ENCODE measurements at regions not wholly inside any gene's neighbourhood (a gene's known extent, or its start where the extent isn't known, plus 50 kb on each side); places are given as distances from the start of the nearest gene placed in this dataset.
"Not testable (repeated sequence)": the region's sequence is repeated elsewhere in the genome, so short reads cannot be mapped to it uniquely, and the experiment has no call there.

DNA sequence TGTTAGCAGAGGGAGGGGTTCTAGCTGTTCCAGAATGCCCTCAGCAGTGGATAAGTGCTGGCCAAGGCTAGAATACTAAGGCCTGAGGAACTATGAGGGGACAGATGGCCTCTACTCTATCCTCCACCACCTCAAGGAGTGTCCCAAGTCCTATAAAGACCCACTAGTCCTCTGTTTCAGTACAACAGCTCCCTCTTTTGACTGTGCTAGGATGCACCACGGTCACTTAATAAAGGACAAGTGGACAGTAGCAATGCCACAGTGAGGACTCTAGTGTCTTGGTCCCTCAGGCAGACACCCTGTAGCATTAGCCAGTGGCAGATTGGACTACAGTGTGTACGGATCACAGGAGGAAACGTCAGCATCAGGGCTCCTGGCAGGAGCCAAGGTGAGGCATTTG is 171.8 kb upstream of the PROK2 start:
- DNase-seq: no peak

DNA sequence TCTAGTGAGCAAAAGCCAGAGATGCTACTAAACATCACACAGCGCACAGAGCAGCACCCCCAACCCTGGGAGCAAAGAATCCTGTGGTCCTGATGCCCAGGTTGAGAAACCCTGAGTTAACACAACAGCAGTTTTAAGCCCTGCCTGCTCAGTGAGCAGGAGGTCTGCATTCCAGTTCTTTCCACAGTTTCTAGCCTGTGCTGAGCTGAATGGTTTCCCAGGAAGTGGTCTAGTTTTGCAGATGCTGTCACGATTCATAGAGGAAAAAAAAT is 171.1 kb upstream of the PROK2 start:
- DNase-seq: no peak

DNA sequence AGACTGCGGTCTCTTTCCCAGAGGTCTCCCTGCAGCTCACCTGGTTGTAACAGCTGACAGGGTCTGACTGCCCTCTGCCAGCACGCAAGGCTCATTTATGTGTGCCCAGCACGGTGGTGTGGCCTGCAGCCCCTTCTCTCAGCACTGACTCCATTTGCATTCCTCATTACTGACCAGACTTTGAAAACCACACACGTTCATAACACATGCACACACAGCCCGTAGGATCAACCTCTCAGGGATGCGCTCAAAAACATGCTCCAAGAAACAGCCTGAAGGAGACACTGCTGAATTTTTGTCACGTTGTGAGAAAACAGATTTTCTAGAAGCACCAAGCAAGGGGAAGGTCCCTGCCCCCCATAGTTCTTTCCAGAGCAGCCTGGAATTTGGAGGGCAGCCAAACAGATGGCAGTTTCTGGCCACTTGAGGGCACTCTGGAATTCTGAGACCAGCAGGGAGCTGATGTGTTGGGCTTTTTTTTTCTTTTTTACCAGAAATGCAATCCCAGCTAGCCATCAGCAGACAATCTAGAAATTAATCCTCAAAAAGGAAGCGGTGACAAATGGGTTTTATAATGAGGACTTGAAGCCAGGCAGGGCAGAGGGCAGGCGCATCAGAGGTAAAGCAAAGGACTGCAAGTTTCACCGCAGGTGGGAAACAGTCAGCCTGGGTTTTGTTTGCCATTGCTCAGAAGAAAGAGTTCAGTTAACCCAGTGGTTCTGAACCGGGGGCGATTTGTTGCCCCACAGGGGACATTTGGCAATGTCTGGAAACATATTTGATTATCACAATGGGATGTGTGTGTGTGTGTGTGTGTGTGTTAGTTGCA is 170.5 kb upstream of the PROK2 start:
- peak in 1 of 2 experiments; percentile 8 for DNase-seq

DNA sequence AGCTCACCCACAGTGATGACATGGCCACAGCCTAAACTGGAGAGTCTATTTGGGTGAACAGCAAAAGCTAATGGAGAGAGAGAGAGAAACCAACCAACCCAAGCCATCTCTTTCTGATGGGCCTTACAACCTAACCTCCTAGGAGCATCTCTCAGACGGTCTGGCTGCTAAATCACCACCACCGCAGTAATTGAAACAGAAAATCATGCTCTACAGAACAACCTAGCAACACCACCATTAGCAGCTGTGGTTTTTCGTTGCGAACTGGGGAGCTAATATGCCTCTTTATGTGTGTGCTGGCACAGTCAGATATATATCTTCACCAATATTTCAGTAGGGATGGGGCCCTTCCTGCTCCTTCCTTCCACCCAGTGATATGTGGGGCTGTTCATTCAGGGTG is 166.9 kb upstream of the PROK2 start:
- no peak for DNase-seq

DNA sequence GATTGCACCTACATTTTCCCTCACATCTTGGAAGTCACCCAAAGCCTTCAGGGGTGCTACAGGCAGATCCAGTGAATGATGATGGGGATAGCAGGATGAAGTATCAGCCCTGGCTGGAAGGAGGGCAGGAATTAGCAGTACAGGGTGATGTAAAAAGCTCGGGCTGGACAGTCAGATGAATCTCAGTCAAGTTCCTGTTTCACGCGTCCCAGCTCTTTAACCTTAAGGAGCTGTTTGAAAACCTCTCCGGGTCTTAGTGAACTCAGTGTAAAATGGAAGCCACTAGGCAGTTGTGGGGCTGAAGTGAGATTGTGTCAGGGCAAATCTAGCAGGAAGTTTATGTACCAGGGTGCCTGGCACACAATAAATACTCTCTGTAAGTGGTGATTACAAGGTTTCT is 166.4 kb upstream of the PROK2 start:
- no peak for DNase-seq

DNA sequence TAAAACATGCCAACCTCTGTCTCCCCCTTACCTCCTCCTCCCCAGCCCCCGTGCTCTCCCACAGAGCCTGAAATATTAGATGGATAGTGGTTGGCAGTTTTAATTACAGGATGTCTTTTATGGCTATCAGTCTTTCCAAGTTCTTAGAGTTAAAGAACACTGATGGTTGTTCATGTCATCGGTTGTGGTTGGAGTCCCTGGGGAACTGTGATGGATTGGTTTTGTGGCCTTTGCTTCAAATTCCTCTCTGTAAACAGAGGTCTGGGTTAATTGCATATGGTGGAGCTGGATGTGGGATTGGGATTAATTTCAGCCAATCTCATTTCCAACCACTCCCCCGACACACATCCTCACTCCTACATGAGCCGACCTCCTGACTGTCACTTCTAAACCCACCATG is 164.5 kb upstream of the PROK2 start:
- no peak for DNase-seq

DNA sequence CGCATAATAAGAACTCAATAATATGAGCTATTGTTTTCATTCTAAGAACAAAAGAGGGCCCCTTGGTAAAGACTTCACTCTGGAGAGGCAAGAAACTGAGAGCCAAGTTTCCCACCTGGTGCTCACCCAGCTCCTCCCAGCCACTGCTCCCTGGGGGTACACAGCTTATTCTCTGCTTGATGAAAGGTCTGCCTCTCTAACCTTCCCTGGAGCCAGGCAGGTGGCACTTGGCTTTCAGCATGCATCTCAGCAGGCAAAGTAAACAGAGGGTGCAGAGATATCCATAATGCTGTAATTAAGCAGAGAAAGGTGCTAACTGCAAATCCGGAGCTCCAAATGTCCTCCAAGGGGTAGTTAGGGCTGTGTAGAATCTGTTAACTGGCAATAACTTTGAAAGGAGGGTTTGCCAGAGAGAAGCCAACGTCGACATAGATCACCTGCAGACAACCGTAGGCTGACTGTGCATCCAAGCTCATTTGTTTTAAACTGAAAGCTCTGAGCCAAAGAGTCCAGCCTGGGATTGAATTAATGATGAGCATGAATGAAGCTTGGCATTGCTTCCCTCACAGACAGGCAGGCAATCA is 159.6 kb upstream of the PROK2 start:
- no peak for DNase-seq

DNA sequence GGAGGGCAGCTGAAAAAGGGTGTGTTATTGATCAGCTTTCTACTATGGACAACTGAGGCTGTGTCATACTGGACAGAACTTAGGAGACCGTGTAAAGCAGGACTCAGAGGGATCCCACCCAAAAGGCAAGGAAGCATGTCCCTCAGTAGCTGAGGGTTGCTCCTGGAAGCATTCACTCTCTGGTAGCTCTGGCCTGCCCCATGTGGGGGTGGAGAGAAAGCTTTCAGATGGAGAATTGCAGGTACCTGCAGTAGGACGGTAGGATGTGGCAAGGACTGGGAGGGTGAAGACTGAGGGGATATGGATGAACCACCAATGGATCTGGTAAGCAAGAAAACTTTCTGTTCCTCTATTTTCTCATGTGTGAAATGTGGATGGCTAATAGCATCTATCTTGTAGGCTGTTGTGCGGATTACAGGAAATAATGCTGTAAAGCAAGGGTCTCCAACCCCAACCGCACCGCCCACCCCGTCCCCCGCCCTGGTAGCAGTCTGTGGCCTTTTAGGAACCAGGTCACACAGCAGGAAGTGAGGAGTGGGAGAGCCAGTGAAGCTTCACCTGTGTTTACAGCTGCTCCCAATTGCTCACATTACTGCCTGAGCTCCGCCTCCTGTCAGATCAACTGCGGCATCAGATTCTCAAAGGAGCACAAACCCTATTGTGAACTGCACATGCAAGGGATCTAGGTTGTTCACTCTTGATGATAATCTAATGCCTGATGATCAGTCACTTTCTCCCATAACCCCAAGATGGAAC is 157.7 kb upstream of the PROK2 start:
- no peak for DNase-seq

DNA sequence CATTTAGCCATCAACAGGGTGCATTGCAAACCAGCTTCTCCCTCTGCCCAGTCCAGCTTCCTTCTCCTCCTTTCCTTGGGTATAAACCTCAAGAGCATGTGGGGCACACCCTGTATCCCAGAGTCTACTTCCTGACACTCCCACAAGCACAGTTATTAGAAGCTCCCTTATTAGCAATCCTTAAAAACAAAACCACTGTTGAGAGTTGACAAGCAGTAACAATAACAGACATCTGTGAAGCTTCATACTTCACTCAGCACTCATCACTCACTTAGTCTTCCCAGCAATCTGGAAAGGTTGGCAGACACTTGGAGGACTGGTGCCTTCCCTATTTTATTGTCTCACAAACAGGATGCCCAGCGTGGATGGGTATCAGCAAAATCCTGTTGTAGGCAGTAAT is 155.5 kb upstream of the PROK2 start:
- no peak for DNase-seq

DNA sequence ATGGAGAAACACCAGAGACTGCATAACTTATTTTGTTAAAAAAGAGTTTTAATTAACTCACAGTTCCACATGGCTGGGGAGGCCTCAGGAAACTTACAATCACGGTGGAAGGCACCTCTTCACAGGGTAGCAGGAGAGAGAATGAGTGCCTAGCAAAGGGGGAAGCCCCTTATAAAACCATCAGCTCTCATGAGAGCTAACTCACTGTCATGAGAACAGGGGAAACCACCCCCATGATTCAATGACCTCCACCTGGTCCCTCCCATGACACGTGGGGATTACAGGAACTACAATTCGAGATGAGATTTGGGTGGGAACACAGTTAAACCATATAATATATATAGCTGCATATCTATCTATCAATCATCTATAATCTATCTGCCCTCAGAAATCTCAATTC is 153.1 kb upstream of the PROK2 start:
- DNase-seq: not testable (repeated sequence)

DNA sequence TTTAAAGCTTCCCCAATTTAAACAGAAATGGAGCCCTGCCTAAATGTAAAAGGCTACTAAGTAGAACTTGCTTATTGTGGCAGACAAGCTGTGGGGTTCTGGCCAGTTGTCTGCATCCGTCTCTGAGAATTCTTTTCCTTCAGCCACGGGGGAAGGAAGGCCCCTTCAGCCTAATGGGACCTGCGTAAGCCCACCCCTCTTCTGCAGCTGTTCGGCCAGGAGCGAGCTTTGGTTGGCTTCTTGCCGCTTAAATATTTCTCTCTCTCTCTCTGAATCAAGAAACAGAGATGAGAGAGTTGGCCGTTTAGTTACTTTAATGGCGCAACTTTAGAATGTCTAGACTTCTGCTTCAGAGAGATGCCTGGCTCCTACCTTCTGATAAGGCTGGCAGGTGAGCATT is 151.7 kb upstream of the PROK2 start:
- no peak for DNase-seq

DNA sequence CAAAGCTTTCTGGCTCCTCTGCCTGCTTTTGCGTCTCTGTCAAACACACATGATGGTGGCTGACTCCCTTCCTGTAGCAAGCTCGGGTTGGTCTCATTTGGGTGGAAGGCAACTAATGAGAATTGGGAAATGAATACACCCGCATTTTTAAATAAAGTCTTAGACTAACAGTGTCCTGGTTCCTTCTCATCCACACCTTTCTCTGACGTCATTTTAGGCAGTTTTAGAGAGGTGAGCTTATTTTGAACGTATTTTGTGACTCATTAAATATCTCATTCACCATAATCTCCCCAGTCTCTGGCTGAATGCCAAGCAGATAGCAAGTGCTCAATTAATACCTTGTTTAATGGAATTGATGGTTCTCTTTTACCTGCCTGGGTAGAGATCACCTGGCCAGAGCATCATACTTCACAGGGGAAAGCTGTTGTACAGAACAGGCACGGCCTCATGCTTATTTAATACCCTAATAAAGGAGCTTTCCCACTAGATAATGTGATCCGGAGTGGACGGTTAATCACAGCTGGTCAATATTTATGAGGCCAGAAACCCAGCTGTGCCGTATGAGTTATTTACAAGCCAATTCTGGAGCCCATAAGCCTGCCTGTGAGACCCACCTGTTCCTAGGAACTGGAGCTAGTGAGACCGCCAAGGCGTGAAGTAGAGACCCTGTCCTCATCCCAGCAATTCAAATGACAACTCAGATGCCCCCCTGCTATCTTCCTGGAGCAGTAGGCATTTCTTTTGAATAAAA is 149.7 kb upstream of the PROK2 start:
- DNase-seq: no peak

DNA sequence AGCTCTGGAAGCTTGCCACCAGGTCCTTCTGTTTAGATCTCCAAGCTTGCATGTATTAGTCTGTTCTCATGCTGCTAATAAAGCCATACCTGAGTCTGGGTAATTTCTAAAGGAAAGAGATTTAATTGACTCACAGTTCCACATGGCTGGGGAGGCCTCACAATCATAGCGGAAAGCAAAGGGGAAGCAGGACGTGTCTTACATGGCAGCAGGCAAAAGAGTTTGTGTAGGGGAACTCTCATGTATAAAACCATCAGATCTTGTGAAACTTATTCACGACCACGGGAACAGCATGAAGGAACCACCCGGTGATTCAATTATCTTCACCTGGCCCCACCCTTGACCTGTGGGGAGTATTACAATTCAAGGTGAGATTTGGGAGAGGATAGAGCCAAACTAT is 147.0 kb upstream of the PROK2 start:
- DNase-seq: no peak

DNA sequence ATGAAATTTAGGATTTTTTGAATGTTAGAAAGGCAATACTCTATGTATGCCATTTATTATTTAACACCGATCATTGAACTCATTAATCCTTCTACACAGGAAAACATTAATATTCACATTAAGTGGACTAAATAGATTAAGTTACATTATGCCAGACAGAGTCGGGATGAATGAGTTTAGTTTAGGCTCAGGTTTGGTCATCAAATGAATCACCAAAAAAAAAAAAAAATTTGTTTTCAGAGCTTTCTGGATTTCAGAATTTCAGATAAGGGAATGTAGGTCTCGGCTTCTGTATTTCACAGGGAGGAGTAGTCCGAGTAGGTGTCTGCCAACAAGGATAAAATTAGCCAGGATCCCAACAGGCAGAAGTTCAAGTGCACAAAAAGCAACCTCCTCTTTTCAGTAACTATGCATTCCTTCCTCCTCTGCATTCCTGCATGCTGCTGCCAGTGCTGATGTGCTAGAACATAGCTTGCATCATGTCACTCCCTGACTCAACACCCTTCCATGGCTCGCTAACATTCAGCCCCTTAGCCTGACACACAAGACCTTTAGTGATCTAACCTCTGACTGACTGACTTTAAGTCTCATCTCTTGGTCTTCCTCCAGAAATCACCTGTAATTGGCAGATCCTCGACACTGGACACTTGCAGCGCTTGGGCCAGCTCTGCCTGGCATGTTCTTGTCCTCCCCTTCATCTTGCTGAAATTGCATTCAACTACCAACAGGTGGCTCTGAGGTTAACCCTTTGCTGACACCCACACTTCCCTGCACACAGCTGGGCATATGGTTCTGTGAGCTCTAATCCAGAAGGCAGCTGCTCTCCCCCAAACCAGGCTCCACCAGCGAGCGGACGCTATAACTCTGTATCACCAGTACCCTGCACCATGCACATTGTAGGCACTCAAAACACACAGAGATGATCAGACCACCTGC is 145.4 kb upstream of the PROK2 start:
- no peak for DNase-seq

DNA sequence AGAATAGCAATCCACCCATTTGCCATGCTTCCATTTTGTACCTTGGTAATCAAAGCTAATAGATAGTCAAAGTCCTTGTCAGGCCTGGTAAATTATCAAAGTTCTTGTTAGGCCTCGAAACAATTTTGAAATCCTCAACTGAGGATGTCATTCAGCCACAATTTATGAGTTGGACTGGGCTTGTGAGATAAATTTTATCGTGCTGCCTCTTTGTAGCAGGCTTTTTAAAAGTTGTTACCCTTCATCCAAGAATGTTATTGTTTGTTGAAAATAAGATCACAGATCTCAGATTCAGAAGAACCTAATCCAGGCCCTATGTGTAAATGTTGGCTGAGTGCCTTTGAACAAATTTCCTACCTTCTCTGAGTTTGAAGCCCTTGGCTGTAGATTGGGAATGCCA is 143.3 kb upstream of the PROK2 start:
- DNase-seq: no peak

DNA sequence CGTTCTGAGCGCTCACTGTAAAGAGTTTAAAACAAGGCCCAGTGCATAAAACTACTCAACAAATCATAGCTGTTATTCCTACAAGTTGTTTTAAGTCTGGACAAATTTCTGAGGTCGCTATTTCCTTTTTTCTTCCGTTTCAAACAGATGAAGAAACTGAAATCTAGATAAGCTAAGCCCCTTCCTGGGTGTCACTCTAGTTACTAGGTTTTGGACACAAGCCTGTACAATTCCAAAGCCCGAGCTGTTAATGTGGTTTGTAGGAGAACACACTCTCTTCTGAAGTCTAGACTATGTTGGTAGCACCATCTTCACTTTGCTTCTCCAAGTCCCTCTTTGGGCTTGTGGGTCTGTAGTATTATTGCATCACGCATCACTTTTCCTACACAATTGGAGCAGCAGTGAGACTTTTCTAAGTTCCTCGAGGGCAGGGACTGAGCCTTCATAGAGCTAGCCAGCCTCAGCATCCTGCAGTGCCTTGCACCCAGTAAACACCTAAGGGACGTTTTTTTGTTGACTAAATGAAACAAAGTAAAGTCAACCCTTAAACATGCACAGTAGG is 142.6 kb upstream of the PROK2 start:
- DNase-seq: no peak

DNA sequence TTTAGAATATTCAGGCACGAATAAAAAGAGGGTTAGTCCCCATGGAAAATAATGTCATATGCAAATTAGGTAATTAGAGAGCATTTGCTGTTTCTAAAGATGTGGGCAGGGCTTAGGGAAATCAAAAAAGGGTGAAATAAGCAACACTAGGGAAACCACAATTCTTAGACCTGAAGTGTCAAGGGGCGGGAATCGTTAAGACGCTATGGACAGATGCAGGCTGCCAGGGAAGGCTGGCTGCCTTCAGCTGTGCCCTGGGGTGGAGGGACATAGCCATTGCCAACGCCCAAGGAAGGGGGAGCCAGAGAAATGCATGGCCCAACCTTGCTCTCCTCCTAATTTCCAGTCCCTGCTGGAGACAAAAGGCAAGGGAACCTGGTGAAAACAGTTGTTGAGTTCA is 141.7 kb upstream of the PROK2 start:
- DNase-seq: no peak

DNA sequence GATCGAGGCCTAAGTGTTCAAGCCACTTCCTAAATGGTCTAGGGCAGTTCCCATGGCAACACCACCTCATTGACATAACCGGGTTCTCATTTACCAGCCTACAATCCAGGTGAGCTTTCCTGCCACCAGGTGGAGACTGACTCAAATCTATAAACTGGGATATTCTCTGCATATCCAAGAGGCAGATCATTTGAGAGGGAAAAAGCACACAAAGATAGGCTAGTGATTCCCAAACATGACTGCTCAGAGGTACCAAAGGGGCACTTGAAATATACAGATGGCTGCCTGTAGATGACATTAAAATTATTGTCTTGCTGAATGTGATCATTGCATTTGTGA is 141.3 kb upstream of the PROK2 start:
- peak in 1 of 2 experiments; percentile 2 for DNase-seq

DNA sequence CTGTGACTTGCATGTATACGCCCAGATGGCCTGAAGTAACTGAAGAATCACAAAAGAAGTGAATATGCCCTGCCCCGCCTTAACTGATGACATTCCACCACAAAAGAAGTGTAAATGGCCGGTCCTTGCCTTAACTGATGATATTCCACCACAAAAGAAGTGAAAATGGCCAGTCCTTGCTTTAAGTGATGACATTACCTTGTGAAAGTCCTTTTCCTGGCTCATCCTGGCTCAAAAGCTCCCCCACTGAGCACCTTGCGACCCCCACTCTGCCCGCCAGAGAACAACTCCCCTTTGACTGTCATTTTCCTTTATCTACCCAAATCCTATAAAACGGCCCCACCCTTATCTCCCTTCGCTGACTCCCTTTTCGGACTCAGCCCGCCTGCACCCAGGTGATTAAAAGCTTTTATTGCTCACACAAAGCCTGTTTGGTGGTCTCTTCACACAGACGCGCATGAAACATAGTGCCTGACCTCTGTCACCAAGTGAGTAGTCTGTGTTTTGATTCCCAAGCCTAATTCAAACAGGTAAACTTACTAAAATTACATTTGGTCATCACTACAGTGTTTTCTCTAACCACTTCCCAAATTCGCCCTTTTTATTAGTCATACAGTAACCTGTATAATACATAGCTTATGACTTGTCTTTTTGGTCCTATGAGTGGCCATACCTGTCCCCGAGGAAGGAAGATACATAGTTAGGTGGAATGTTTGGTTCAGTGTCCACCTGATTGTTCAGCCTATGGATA is 140.7 kb upstream of the PROK2 start:
- not testable (repeated sequence) for DNase-seq

DNA sequence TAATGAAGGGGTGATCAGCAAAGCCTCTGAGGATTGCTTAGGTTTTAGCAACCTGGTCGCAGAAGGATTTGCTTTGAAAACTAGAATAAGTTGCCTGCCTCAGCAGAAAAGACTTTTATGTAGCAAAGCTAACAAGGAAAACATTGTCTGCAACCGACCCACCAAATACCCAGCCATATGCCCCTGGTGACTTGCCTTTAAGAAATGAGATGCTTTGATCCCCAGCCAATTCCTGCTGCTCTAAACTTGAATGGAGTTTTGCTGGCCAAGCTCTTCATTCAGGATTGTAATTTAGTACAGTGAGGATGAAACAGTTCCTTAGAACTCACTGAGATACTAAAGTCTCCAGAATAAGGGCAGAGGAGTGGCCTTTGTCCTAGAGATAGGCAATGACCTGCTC is 139.8 kb upstream of the PROK2 start:
- no peak for DNase-seq

DNA sequence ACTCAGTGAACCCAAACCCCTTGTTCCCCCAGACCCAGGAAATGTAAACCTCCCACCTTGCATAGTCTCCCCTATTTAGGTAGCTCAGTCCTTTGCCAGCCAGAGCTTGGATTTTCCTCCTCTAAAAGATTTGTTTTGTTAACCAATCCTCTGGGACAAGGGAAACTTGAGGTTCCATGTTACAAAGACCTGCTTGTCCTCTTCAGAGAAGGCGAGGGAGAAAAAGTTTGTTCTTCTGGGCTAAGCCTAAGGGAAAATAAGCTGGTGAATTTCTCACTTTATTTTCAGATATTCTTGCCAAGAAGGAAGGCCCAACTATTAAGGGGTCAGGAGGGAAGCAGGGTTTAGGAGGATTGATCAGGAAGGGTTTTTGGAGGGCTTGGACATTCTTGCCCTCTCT is 136.1 kb upstream of the PROK2 start:
- DNase-seq: no peak

DNA sequence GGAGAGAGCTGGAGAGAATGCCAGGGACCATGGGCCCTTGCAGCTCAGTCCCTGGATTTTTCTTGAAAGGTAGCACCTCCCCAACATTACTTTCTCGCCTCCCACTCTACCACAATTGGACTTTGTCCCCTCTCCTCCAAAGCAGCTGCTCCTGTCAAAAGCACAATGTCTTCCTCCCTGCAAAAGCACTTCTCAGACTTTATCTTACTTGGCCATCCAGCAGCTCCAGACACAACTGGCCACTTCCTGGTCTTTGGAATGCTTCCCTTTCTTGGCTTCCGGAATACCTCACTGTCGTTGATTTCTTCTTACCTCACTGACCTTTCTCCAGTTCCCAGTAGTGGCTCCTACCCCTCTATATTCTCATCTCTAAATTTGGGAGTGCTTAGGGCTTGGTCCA is 134.6 kb upstream of the PROK2 start:
- DNase-seq: no peak

Data from NCI-H1930 (cell line).